Tibial nerve (tissue), 4 donors: ENCODE measurements at regions not wholly inside any gene's neighbourhood (a gene's known extent, or its start where the extent isn't known, plus 50 kb on each side); places are given as distances from the start of the nearest gene placed in this dataset.

Source experiments
- EP300 ChIP-seq, 2 donors: sonication (generic); formaldehyde crosslinking; IDR thresholded peaks; one replicate each; pipeline ENCODE4 v1.6.1; 2017; ENCODE audit warnings: antibody characterized with exemption in 2 of 2, mild to moderate bottlenecking in 1 of 2
- POLR2A ChIP-seq, 2 donors: fragments of 450-650 bp; IDR thresholded peaks; one replicate each; pipeline ENCODE4 v1.6.1; 2017; ENCODE audit warnings: antibody characterized with exemption in 2 of 2, mild to moderate bottlenecking in 2 of 2, moderate library complexity in 2 of 2
- TF ChIP-seq, protein P1 (sequence below), 5 experiments: fragments of 200-600 bp in 3 of 5; fragments of 450-650 bp in 2 of 5; sonication (generic) in 3 of 5; IDR thresholded peaks; one replicate each; pipeline ENCODE4 v1.5.1; 2016 to 2019; ENCODE audit warnings: antibody characterized with exemption in 5 of 5, mild to moderate bottlenecking in 3 of 5, moderate library complexity in 2 of 5

DNA sequence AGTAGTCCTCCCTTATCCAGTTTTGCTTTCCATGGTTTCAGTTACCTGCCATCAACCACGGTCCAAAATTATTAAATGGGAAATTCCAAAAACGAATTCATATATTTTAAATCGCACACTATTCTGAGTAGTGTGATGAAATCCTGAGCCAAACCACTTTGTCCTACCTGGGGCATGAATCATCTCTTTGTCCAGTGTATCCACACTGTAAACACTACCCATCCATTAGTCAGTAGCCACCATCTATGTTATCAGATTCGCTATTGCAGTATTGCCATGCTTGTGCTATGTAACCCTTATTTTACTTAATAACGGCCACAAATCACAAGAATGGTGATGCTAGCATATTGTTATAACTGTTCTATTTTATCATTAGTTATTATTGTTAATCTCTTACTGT, 704.6 kb downstream of the SMARCA1 start:
- TF ChIP-seq, protein P1, sequence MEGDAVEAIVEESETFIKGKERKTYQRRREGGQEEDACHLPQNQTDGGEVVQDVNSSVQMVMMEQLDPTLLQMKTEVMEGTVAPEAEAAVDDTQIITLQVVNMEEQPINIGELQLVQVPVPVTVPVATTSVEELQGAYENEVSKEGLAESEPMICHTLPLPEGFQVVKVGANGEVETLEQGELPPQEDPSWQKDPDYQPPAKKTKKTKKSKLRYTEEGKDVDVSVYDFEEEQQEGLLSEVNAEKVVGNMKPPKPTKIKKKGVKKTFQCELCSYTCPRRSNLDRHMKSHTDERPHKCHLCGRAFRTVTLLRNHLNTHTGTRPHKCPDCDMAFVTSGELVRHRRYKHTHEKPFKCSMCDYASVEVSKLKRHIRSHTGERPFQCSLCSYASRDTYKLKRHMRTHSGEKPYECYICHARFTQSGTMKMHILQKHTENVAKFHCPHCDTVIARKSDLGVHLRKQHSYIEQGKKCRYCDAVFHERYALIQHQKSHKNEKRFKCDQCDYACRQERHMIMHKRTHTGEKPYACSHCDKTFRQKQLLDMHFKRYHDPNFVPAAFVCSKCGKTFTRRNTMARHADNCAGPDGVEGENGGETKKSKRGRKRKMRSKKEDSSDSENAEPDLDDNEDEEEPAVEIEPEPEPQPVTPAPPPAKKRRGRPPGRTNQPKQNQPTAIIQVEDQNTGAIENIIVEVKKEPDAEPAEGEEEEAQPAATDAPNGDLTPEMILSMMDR (IDR thresholded peaks at IDR 0.05) = no peak
- TF ChIP-seq POLR2A (IDR thresholded peaks at IDR 0.05) (no peak), EP300 (IDR thresholded peaks at IDR 0.05) (no peak)
